ENCODE measurements at regions not wholly inside any gene's neighbourhood (a gene's known extent, or its start where the extent isn't known, plus 50 kb on each side); places are given as distances from the start of the nearest gene placed in this dataset.

GRCh38 chr6:118752803-118753202, 101.4 kb upstream of the CEP85L start:
- Histone ChIP-seq H3K79me2 (ENCODE audit: insufficient read depth, low read length) (no peaks in the 10 kb centered on the region), H3K27me3 (ENCODE audit: insufficient read depth, low read length) (no peaks in the 10 kb centered on the region), H3K4me1 (ENCODE audit: insufficient read depth, low read length, severe bottlenecking) (no peaks in the 10 kb centered on the region), H3F3A (ENCODE audit: insufficient read depth, low read length) (no peaks in the 10 kb centered on the region), H3K4me2 (ENCODE audit: low read length) (no peak overlapping the region), H3K9ac (ENCODE audit: low read length) (no peak overlapping the region), H3K9me2 (ENCODE audit: low read depth, low read length) (no peaks in the 10 kb centered on the region), H4K20me1 (ENCODE audit: insufficient read depth, low read length) (no peaks in the 10 kb centered on the region), H3K27ac (ENCODE audit: low read depth, low read length, poor library complexity, severe bottlenecking) (no peak overlapping the region), H2AFZ (ENCODE audit: low read length) (no peak overlapping the region), H3K36me3 (ENCODE audit: insufficient read depth, low read length) (no peaks in the 10 kb centered on the region), H3K4me3 (ENCODE audit: low read depth, low read length, poor library complexity, severe bottlenecking) (no peak overlapping the region), H3K9me3 (ENCODE audit: low read length) (no peaks in the 10 kb centered on the region)
- no peak for TF ChIP-seq CTCF (IDR thresholded peaks at IDR 0.05; ENCODE audit: low read length)
- no peak for TF ChIP-seq EZH2 (IDR thresholded peaks at IDR 0.05; ENCODE audit: borderline replicate concordance, low read length)

- no peak for TF ChIP-seq CTCF (IDR thresholded peaks at IDR 0.05; ENCODE audit: low read length)
- no peak for TF ChIP-seq EZH2 (IDR thresholded peaks at IDR 0.05; ENCODE audit: borderline replicate concordance, low read length)
- no peaks in the 10 kb centered on the region for H3K4me1 ChIP-seq (ENCODE audit: insufficient read depth, low read length, severe bottlenecking)
- no peak overlapping the region for H3K27ac ChIP-seq (ENCODE audit: low read depth, low read length, poor library complexity, severe bottlenecking)
- no peaks in the 10 kb centered on the region for H4K20me1 ChIP-seq (ENCODE audit: insufficient read depth, low read length)
- no peaks in the 10 kb centered on the region for H3K79me2 ChIP-seq (ENCODE audit: insufficient read depth, low read length)
- no peaks in the 10 kb centered on the region for H3K9me2 ChIP-seq (ENCODE audit: low read depth, low read length)
- no peak overlapping the region for H3K9ac ChIP-seq (ENCODE audit: low read length)
- H3K36me3 ChIP-seq (ENCODE audit: insufficient read depth, low read length) = no peaks in the 10 kb centered on the region
- H3K4me2 ChIP-seq (ENCODE audit: low read length) = no peak overlapping the region
- H3K9me3 ChIP-seq (ENCODE audit: low read length) = no peaks in the 10 kb centered on the region
- H2AFZ ChIP-seq (ENCODE audit: low read length) = no peak overlapping the region
- H3K27me3 ChIP-seq (ENCODE audit: insufficient read depth, low read length) = no peaks in the 10 kb centered on the region
- H3F3A ChIP-seq (ENCODE audit: insufficient read depth, low read length) = no peaks in the 10 kb centered on the region
- H3K4me3 ChIP-seq (ENCODE audit: low read depth, low read length, poor library complexity, severe bottlenecking) = no peak overlapping the region
These were observed 99.7 kb upstream of the CEP85L start for GRCh38 chr6:118751072-118751471.

- no peaks in the 10 kb centered on the region for H3K27me3 ChIP-seq (ENCODE audit: insufficient read depth, low read length)
- H3K9ac ChIP-seq (ENCODE audit: low read length) = no peak overlapping the region
- H3K9me3 ChIP-seq (ENCODE audit: low read length) = no peaks in the 10 kb centered on the region
- no peaks in the 10 kb centered on the region for H3F3A ChIP-seq (ENCODE audit: insufficient read depth, low read length)
- H3K36me3 ChIP-seq (ENCODE audit: insufficient read depth, low read length) = no peaks in the 10 kb centered on the region
- H3K79me2 ChIP-seq (ENCODE audit: insufficient read depth, low read length) = no peaks in the 10 kb centered on the region
- H2AFZ ChIP-seq (ENCODE audit: low read length) = no peak overlapping the region
- no peaks in the 10 kb centered on the region for H3K9me2 ChIP-seq (ENCODE audit: low read depth, low read length)
- H4K20me1 ChIP-seq (ENCODE audit: insufficient read depth, low read length) = no peaks in the 10 kb centered on the region
- H3K27ac ChIP-seq (ENCODE audit: low read depth, low read length, poor library complexity, severe bottlenecking) = no peak overlapping the region
- TF ChIP-seq CTCF (IDR thresholded peaks at IDR 0.05; ENCODE audit: low read length) (no peak), EZH2 (IDR thresholded peaks at IDR 0.05; ENCODE audit: borderline replicate concordance, low read length) (no peak)
- H3K4me1 ChIP-seq (ENCODE audit: insufficient read depth, low read length, severe bottlenecking) = no peaks in the 10 kb centered on the region
- H3K4me2 ChIP-seq (ENCODE audit: low read length) = no peak overlapping the region
- H3K4me3 ChIP-seq (ENCODE audit: low read depth, low read length, poor library complexity, severe bottlenecking) = no peak overlapping the region
These were observed 98.8 kb upstream of the CEP85L start for GRCh38 chr6:118750143-118750542.

Data from OCI-LY1 (cell line).